MM.1S (cell line): ENCODE measurements at regions not wholly inside any gene's neighbourhood (a gene's known extent, or its start where the extent isn't known, plus 50 kb on each side); places are given as distances from the start of the nearest gene placed in this dataset.

Experiments used
- DNase-seq: peaks from one replicate; pipeline ENCODE4 v3.0.0-alpha.2; 2015
- H2AFZ ChIP-seq: fragments of 300-600 bp; sonication (generic); 2 replicates; pipeline ENCODE4 v1.6.0; 2016; ENCODE audit warnings: antibody characterized with exemption, low read length
- H3F3A ChIP-seq: fragments of 300-600 bp; sonication (generic); 2 replicates; pipeline ENCODE4 v1.6.1; 2016; ENCODE audit warnings: mild to moderate bottlenecking, antibody characterized with exemption, low read length, moderate library complexity, mixed read lengths; ENCODE audit not compliant: insufficient read depth
- H3K27ac ChIP-seq: fragments of 300-600 bp; sonication (generic); 2 replicates; pipeline ENCODE4 v1.5.1; 2016; ENCODE audit warnings: mild to moderate bottlenecking, low read length
- H3K27me3 ChIP-seq: fragments of 300-600 bp; sonication (generic); replicated peaks from 2 replicates; pipeline ENCODE4 v1.6.0; 2016; ENCODE audit warnings: low read length; ENCODE audit not compliant: insufficient read depth
- H3K36me3 ChIP-seq: fragments of 300-600 bp; sonication (generic); replicated peaks from 2 replicates; pipeline ENCODE4 v1.6.1; 2016; ENCODE audit warnings: mild to moderate bottlenecking, low read length, mixed read lengths; ENCODE audit not compliant: insufficient read depth
- H3K4me1 ChIP-seq: fragments of 300-600 bp; sonication (generic); 2 replicates; pipeline ENCODE4 v1.6.1; 2016; ENCODE audit warnings: low read length, mixed read lengths
- H3K4me2 ChIP-seq: fragments of 300-600 bp; sonication (generic); 2 replicates; pipeline ENCODE4 v1.6.0; 2016; ENCODE audit warnings: low read depth, low read length
- H3K4me3 ChIP-seq: fragments of 300-600 bp; sonication (generic); 2 replicates; pipeline ENCODE4 v1.5.1; 2016; ENCODE audit warnings: low read length, mixed read lengths
- H3K79me2 ChIP-seq: fragments of 300-600 bp; sonication (generic); 2 replicates; pipeline ENCODE4 v1.6.1; 2016; ENCODE audit warnings: mixed run types, low read length, mixed read lengths
- H3K9ac ChIP-seq: fragments of 300-600 bp; sonication (generic); 2 replicates; pipeline ENCODE4 v1.6.1; 2016; ENCODE audit warnings: low read length, mixed read lengths
- H3K9me2 ChIP-seq: fragments of 300-600 bp; sonication (generic); replicated peaks from 2 replicates; pipeline ENCODE4 v1.6.1; 2016; ENCODE audit warnings: mild to moderate bottlenecking, low read length, mixed read lengths; ENCODE audit not compliant: insufficient read depth
- H3K9me3 ChIP-seq: fragments of 300-600 bp; sonication (generic); replicated peaks from 2 replicates; pipeline ENCODE4 v1.6.1; 2016; ENCODE audit warnings: mild to moderate bottlenecking, low read length, mixed read lengths; ENCODE audit not compliant: insufficient read depth
- H4K20me1 ChIP-seq: fragments of 300-600 bp; sonication (generic); 2 replicates; pipeline ENCODE4 v1.6.1; 2016; ENCODE audit warnings: mild to moderate bottlenecking, low read length, moderate library complexity, mixed read lengths; ENCODE audit not compliant: insufficient read depth
- CTCF ChIP-seq: fragments of 300-600 bp; sonication (generic); IDR thresholded peaks from 2 replicates; pipeline ENCODE4 v1.5.1; 2016; ENCODE audit warnings: antibody characterized with exemption, low read length, mixed read lengths
- EZH2 ChIP-seq: fragments of 300-600 bp; sonication (generic); optimal IDR thresholded peaks from 2 replicates; pipeline ENCODE3; 2017; ENCODE audit warnings: low read depth, mild to moderate bottlenecking, antibody characterized with exemption, low read length, mixed read lengths
- EZH2phosphoT487 ChIP-seq: fragments of 300-600 bp; sonication (generic); IDR thresholded peaks from 2 replicates; pipeline ENCODE4 v1.6.1; 2018; ENCODE audit warnings: antibody characterized with exemption, low read length

- Histone ChIP-seq H3K79me2 (no peaks in the 10 kb centered on the region), H3K27ac (no peak overlapping the region), H3K4me3 (no peak overlapping the region), H3K27me3 (no peaks in the 10 kb centered on the region), H3K9me2 (no peaks in the 10 kb centered on the region), H3K9ac (no peak overlapping the region), H4K20me1 (no peaks in the 10 kb centered on the region), H3K4me1 (no peaks in the 10 kb centered on the region), H3K4me2 (no peak overlapping the region), H3K36me3 (no peaks in the 10 kb centered on the region), H3F3A (no peaks in the 10 kb centered on the region), H2AFZ (no peak overlapping the region), H3K9me3 (no peaks in the 10 kb centered on the region)
- TF ChIP-seq EZH2phosphoT487 (no peak), CTCF (no peak), EZH2 (no peak)
- DNase-seq, result no peak
Observed at GRCh38 chr1:221085701-221086375, 206.6 kb downstream of the HLX start.

GRCh38 chr1:221087919-221088318, 208.7 kb downstream of the HLX start:
- H3K27me3 ChIP-seq, result no peaks in the 10 kb centered on the region
- H3F3A ChIP-seq, result no peaks in the 10 kb centered on the region
- no peaks in the 10 kb centered on the region for H3K4me1 ChIP-seq
- H3K27ac ChIP-seq, result no peak overlapping the region
- no peak for TF ChIP-seq EZH2
- TF ChIP-seq CTCF, result no peak
- TF ChIP-seq EZH2phosphoT487, result no peak
- H3K4me2 ChIP-seq, result no peak overlapping the region
- H3K9ac ChIP-seq, result no peak overlapping the region
- no peak overlapping the region for H2AFZ ChIP-seq
- H3K36me3 ChIP-seq, result no peaks in the 10 kb centered on the region
- H3K9me3 ChIP-seq, result no peaks in the 10 kb centered on the region
- H3K79me2 ChIP-seq, result no peaks in the 10 kb centered on the region
- H3K9me2 ChIP-seq, result no peaks in the 10 kb centered on the region
- no peaks in the 10 kb centered on the region for H4K20me1 ChIP-seq
- DNase-seq, result no peak
- H3K4me3 ChIP-seq, result no peak overlapping the region

GRCh38 chr1:221089273-221089672, 210.0 kb downstream of the HLX start:
- Histone ChIP-seq H3K4me1 (no peaks in the 10 kb centered on the region), H3K4me3 (no peak overlapping the region), H3K36me3 (no peaks in the 10 kb centered on the region), H3K9ac (no peak overlapping the region), H3K27me3 (no peaks in the 10 kb centered on the region), H3K9me3 (no peaks in the 10 kb centered on the region), H3K9me2 (no peaks in the 10 kb centered on the region), H3K4me2 (no peak overlapping the region), H3K79me2 (no peaks in the 10 kb centered on the region), H4K20me1 (no peaks in the 10 kb centered on the region), H3K27ac (no peak overlapping the region), H3F3A (no peaks in the 10 kb centered on the region), H2AFZ (no peak overlapping the region)
- TF ChIP-seq EZH2, result no peak
- TF ChIP-seq EZH2phosphoT487, result no peak
- no peak for TF ChIP-seq CTCF
- no peak for DNase-seq
